Amniotic epithelial cell (primary cell): ENCODE measurements at regions not wholly inside any gene's neighbourhood (a gene's known extent, or its start where the extent isn't known, plus 50 kb on each side); places are given as distances from the start of the nearest gene placed in this dataset.

ENCODE experiments used
- DNase-seq: peaks from one replicate; pipeline ENCODE4 v3.0.0-alpha.2; 2010; ENCODE audit warnings: low read depth

DNA sequence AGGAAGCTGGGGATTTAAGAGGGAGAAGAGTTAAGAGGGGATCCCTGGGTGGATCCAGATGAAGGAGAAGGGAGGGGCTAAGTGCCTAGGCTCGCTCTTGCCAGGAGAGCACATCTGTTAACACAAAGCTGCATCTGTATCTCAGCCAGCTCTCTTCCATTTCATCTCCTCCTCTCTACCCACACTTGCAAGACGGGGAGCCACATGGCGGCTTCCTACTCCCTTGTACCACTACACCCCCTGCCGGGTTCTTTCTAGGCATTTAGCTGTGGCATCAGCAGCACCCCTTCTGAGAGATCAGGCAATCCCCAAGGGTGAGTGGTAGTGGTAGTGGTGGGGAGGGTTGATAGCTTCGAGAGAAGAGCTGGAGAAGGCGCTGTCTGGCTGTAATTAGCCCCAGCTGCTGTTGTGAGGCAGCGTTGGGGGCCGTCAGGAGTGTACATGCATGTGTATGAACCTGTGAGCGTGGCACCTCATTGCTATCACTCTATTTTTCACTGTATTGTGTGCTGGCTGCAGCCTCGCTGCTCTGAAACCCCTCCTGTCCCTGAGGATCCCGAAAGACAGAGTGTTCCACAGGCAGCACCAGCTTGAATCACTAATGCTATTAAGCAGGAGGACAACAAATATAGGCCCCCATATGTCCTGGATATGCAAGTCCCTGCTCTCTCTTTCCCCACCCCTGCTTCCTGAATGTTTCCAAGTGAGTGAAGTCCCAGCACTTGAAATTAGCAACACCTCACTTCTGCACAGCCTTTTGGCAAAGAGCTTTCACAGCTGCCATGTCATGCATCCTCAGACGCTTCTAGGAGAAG, 73.7 kb downstream of the RTL9 start:
- DNase-seq = no peak

DNA sequence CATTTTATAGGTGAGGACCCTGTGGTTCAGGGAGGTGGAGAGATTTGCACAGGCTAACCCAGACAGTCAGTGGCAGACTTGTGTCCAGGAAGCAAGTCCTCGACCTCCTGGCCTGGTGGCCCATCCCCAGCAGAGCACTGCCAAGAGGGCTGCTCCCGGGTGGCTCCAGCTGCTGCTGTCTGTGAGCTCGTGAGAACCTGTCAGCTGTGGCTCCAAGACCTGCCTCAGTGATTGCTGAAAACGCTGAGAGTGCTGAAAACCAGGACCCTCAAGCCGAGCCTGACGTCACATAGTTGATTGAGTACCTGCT, 74.2 kb downstream of the RTL9 start:
- no peak for DNase-seq

DNA sequence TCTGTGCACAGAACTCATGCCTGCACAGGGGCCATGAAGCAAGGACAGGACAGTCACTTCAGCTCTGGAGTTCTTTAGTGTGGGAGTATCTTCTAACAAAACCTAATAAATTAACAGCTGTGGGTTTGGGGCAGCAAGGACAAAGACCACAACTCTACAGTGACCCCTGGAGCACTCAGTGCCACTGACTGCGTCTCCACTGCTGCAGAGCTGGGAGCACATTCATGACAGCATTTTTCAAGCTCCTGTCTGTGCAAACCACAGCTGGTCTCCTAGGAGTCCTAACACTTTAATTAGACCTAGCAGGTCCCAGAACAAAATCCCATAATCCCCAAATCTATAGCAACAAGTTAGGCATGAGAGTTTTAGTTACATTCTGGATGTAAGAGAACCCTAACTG, 76.5 kb downstream of the RTL9 start:
- no peak for DNase-seq

DNA sequence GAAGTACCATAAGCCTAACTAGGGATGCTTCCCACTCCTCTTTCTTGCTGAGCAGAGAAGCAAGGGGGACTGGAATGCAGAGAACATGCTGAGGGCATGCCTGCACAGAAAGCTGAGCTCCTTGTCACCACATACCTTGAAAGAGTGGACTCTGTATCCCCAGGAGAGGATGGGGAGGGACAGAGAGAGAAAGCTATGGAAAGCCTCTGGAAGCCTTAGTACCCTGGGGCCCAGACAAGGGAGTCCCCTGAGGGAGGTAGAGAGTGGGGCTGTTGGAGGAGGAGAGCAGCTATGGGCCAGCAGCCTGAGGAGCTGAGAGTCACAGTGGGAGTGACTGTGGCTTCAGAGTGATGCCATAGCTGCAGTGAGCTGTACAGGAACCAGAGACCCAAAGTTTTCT, 77.9 kb downstream of the RTL9 start:
- no peak for DNase-seq

DNA sequence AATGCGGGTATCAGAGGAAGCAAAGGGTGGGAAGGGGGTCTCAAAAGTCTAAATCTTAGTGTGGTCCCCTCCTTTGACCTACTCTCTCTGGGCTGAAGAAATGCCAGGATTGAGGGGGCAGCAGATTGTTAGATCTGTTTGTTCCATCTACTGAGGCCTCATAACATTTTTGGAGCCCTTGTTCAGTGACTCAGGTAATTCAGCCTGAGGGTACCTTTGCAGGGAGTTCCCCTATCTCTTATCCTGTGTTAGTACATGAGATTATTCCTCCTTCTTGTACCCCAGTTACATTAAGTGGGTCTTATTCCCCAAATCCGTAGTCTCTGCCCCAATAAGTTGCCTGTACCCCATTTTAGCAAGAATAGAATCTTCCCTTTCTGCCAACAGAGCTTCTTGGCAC, 79.0 kb downstream of the RTL9 start:
- DNase-seq = no peak

DNA sequence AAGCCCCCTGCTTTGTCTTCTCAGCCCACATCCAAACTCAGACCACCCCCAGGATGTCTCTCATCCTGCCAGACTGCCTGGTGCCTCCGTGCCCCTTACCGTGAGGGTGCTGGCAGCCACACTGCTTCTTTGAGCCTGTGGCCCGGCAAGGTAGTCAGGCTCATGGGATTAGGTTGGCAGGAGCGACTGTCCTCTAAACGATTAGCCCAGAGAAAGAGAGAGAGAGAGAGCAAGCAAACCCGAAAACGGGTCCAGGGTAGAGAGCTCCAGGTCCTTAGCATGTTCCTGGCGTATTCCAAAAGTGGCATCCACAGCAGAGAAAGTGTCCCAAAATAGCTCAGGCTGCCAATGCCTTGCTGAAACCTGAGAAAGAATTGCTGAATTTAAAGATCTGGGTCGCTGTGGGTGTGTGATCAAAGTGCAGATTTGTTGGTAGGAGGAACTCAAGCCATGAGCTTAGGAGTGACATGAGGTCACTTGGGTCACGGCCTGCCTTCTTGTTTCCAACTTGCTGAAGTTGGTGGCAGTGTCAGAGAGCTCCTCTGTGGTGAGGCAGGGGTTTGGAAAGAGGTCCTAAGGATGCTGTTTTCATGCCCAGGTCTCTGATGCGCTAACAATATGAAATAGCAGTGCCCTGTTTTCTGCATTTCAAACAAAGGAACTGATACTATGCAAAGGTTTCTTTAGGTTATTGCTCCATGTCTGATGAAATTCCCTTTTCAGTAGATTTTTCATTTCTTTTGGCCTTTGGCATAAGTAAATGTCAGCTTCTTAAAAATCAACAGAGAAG, 81.6 kb downstream of the RTL9 start:
- DNase-seq = no peak

DNA sequence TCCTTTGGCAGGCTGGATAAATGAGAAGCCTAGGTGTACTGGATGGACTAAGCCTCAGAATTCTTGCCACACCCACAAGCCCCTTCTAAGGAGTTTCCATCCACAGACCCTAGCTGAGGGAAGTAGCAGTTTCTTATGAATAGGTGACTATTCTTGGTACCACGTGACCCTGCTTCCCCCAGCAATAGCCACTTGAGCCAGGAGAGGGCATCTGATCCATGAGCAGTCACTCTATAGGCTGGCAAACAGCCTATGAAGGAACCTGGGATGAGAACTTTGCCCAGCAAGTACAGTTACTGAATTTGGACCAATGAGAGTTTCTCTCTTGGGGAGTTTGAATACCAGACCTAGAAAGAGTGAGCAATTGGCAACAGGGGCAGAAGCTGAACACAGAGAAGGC, 84.0 kb downstream of the RTL9 start:
- peak; percentile 42 for DNase-seq

DNA sequence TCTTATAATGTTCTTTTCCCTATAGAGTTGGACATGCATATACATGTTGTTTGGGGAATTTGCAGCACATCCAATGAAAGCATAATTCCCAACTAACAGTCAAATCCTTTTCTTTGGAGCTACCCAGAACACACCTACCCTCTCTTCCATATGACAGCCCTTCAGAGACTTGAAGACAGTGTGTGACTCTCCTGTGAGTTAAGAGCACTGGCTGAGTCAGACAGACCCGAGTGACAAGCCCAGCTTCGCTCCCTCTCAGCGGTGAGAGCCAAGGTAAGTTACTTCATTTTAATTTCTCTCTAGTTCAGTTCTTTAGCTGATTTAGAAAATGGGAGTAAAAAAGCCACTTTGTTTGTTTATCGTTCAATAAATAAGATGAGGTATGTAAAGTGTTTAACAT, 86.3 kb downstream of the RTL9 start:
- no peak for DNase-seq

DNA sequence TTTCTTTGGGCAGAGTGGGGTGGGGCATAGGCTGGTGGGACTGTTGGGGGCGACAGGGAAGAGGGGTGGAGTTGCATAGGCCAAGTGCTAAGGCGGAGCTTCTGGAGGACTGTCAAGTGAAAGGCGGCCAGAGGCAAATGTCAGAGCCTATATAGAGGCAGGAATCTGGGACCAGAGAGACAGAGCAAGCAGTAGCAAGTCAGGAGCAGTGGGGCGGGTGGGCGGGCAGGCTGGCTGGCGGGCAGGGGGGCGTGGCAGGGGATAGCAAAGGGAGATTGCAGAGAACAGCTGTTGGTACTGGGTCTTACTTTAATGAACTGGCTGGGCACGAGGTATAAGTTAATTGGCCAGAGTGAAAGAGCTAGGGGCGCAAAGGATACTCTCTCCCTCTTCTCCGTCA, 89.8 kb downstream of the RTL9 start:
- no peak for DNase-seq

DNA sequence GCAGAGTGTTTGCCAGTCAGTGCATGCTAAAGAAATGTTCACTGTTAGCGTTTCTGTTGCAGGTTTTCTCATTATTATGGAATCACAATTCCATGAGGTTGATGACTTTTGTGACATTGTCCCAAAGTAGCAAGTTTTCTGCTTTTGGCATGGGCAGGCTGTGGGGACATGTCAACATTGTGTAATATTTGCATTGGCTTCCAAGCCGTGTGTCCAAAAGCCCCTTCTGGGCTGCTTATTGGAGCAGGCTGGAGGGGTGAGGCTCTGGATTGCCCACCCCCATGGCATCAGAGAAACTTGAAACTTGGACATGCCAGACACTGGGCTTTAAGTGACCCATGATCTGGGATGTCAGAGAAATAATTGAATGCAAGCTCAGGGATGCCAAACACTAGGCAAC, 90.7 kb downstream of the RTL9 start:
- no peak for DNase-seq

DNA sequence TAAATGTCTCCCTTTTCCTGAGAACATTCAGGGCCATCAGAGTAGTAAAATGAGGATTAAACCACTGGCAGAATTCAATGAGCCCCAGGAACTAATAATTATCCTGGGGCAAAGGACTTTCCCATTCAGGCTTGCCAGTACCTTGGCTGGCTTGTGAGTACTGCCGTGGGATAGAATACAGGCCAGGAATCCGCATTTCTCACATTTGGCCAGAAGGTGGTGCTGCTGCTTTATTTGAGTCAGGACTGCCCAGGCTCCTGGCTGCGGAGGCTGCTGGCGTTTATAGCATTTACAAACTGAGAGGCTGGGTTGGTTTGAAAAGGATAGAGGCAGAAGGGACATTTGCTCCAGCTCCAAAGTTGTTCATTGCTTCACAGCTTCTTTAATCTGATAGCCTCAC, 91.4 kb downstream of the RTL9 start:
- peak; percentile 41 for DNase-seq

DNA sequence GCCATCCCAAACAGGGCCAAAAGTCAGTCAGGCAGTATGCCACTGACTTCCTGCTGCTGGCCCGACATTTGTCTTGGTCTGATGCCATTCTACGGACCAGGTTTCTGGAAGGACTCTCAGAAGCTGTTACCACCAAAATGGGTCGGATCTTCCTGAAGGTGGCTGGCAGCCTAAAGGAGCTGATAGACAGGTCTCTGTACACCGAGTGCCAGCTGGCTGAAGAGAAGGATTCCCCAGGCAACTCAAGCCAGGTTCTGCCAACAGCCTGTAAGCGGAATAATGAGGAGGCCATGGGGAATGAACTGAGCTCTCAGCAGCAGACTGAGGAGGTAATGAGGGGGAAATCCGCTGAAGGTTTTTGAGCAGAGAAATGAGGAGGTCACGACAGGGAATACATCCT, 95.7 kb downstream of the RTL9 start:
- DNase-seq = no peak

DNA sequence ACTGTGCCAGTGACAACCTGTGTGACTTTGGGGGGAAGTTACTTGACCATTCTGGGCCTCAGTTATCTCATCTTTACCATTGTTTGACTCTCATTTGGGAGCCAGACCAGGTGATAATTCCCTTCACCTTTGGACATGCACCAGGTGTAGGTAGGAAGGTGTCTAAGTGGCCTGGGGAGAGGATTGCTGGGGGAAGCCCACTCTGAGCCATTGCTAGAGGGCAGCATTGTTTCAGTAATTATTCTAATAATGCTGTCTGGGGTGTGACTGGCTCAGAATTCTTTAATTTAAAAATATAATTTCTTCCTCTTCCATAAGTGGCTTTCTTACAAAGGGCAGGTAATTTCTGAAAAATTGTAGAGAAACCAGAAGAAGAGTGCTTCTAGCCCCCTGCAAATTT, 104.3 kb downstream of the RTL9 start:
- no peak for DNase-seq

DNA sequence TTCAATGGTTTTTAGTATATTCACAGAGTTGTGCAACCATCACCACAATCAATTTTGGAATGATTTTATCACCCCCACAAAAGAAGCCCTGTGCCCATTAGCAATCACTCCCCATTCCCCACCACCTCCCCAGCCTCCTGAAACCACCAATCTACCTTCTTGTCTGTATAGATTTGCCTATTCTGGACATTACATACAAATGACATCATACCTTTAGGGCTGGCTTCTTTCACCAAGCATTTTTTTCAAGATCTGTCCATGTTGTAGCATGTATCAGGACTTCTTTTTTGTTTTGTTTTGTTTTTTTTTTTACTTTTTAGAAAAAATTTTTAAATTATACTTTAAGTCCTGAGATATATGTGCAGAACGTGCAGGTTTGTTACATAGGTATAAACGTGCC, 108.1 kb downstream of the RTL9 start:
- no peak for DNase-seq

DNA sequence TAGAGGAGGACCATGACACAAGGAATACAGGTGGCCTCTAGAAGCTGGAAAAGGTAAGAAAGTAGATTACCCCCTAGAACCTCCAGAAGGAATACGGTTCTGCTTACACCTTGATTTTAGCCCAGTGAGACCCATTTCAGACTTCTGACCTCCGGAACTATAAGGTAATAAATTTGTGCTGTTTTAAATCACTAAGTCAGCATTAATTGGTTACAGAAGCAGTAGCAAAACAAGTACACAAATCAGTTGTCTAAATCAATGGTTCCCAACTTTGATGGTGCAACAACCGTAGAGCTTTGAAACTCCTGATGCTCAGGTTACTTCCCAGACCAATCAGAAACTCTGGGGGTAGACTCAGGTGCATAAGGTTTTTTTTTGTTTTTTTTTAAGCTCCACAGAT, 113.6 kb downstream of the RTL9 start:
- DNase-seq = no peak

DNA sequence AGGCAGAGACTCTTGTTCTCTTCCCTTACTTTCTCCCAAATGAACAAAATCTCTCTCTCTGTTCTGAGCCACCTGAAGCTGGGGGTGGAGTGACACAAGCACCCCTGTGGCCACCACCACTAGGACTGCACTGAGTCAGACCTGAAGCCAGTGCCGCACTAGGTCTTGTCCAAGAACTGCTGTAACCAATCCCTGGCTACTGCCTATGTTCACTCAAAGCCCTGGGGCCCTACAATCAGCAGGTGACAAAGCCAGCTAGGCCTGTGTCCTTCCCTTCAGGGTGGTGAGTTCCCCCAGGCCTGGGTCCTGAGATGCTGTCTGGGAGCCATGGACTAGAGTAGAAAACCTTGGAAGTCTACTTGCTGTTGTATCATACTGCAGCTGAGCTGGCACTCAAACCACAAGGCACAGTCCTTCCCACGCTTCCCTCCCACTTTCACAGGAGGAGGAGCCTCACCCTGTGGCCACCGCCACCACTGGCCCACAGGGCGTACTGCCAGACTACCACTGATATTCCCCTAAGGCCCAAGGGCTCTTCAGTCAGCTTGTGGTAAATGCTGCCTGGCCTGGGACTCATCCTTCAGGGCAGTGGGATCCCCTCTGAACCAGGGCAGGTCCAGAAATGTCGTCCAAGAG, 119.1 kb downstream of the RTL9 start:
- peak; percentile 9 for DNase-seq

DNA sequence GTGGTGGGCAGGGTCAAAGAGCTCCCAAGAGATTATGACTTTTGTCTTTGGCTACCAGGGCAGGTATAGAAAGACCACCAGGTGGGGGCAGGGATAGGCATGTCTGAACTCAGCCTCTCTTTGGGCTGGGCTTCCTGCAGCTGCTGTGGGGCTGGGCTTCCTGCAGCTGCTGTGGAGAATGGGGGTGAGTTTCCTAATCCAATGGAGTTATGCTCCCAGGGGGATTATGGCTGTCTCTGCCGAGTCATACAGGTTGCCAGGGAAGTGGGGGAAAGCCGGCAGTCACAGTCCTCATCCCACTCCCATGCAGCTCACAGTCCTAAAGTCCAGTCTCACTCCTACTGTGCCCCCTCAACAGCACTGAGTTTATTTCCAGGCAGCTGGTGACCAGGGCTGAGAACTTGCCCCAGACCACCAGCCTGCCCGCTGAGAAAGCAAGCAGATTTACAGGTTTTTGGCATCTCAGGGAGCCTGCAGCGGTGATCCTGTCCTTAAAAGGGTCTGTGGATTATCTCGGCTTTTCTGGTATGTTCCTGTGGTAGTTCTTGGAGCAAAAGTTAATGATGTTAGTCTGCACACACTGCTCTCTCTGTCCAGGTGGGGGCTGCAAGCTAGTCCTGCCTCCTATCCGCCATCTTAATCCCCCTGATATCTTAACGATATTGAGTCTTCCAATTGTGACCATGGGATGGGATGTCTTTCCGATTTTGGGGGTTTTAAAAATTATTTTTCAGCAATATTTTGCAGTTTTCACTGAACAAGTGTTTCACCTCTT, 133.4 kb downstream of the RTL9 start:
- DNase-seq = no peak

DNA sequence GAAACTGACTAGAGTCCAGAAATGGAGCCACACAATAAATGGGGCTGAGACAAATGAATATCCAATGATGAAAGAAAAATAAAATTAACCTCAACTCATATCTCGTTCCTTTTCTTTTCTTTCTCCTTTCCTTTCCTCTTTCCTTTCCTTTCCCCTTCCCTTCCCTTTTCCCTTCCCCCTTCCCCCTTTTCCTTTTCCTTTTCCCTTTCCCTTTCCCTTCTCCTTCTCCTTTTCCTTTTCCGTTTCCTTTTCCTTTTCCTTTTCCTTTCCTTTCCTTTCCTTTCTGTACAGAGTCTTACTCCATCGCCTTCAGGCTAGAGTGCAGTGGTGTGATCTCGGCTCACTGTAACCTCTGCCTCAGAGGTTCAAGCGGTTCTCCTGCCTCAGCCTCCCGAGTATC, 146.3 kb downstream of the RTL9 start:
- DNase-seq = no peak

DNA sequence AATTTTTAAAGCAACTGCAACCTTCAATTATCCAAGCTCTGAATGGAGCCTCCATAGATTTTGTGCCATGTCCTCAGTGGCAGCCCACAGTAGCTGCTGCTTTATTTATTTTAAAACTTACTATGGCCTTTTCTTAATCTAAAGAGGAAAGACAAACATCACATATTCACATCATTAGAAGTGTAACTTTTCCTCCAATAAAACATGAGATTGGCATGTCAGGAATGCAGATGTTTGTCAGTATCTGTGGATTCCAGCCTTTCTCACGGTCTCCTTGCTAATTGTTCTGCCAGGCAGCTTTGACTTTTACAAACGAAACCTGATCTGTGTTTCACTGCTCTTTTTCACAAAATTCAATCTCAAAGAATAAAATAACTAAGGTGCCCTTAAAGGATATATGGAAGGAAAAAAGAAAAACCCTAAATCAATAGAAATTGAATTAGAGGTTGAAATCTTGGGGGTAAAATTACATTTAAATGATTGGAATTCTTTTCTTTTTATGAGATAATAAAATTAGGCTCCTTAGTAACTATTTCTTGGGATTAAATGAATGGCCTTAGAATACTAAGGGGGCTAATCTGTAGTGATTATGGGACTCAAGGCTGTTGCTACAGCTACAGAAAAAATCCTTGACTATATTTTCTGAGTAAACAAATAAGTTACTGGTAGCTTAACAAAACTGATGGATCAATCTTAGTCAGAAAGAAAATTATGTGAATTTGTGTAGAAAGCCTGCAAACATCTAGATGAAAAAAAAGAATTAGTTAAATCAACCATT, 151.3 kb downstream of the RTL9 start:
- DNase-seq = peak; percentile 1

DNA sequence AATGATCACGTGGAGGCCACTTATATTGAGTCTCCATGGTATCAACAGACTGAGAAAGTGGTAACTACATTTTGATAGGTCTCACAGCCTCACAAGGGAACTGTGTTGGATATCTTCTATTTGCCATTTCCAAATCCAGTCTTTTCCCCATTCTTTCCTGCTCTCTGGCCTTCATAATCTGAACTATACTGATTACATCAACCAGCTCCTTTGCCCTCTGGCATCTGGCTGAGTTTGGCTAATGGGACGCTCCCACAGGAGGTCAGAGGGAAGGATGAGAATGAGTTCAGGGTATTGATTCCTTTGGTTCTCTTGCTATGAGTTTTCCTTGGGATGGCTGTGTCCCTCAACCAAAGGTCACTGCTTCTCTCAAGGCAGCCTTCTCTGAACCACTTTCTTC, 152.6 kb downstream of the RTL9 start:
- DNase-seq = no peak

DNA sequence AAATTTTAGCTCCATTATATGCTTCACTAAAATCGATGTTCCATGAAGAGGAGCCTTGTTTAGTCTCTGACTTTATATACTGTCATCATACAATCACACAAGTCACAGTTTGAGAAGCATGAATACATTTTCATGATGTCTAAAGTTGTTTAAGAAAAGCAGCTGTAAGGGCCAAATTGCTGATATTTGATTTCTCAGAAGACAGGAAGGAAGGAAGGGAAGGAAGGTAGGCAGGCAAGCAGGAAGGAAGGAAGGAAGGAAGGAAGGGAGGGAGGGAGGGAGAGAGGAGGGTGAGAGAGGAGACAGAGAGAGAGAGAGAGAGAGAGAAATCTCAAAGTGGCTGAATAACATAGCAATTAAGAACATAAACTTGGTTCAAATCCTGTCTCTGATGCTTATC, 153.7 kb downstream of the RTL9 start:
- DNase-seq = no peak

DNA sequence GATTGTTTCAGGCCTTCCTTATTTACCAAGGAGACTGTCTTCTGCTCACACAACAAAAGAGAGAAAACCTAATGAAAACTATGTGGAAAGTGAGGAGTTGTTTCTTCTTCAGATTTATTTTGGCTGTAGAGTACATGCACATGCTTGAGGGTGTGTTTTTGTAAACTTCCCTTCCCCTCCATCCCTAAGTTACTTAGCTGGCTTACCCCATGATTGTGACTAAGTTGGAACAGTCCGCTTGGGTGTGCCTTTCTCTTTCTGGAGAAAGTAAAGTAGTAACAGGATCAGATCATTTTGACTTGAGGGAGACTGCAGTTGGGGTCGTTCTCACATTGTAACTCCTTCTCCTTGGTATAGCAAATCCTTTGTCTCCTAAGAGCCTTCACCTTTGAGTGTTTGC, 155.9 kb downstream of the RTL9 start:
- no peak for DNase-seq
